Gastroesophageal sphincter (tissue), 3 donors: ENCODE measurements at regions not wholly inside any gene's neighbourhood (a gene's known extent, or its start where the extent isn't known, plus 50 kb on each side); places are given as distances from the start of the nearest gene placed in this dataset.

Experiments used
- CTCF ChIP-seq, 4 experiments: fragments of 200-600 bp in 2 of 4; fragments of 450-650 bp in 2 of 4; sonication (generic) in 1 of 4; IDR thresholded peaks; one replicate each; pipeline ENCODE4 v1.5.1; 2017 to 2019; ENCODE audit warnings: antibody characterized with exemption in 4 of 4, mild to moderate bottlenecking in 2 of 4, moderate library complexity in 2 of 4
- POLR2A ChIP-seq, 2 donors: fragments of 450-650 bp; IDR thresholded peaks; one replicate each; pipeline ENCODE4 v1.6.1; 2017; ENCODE audit warnings: antibody characterized with exemption in 2 of 2, mild to moderate bottlenecking in 2 of 2, moderate library complexity in 1 of 2

GRCh38 chr1:221793439-221794078 is 51.7 kb upstream of the DUSP10 start:
- no peak for TF ChIP-seq POLR2A (IDR thresholded peaks at IDR 0.05)
- TF ChIP-seq CTCF (IDR thresholded peaks at IDR 0.05) = no peak
